ENCODE measurements at regions not wholly inside any gene's neighbourhood (a gene's known extent, or its start where the extent isn't known, plus 50 kb on each side); places are given as distances from the start of the nearest gene placed in this dataset.

DNA sequence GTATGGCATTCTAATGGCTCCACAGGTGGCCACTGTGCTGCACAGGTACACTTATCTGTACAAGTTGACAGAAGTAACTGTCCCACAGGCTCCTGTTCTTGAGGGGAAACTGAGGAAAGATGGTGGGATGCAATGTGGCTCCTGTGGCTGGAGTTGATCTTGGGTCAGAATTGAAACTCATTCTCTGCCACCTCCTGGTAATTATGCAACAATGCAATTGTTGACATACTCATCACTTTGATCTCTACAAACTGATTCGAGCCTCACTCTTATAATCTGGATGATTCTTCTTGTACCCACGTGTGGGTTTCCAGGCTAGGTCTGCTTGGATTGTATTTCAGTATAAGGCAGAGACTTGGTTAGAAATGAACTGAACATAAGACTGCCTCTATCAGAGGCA is 148.8 kb downstream of the CCNG2 start:
- no peak overlapping the region for H3K27ac ChIP-seq (ENCODE audit: low read depth in 1 of 2, low read length in 1 of 2)
- TF ChIP-seq, protein P1, sequence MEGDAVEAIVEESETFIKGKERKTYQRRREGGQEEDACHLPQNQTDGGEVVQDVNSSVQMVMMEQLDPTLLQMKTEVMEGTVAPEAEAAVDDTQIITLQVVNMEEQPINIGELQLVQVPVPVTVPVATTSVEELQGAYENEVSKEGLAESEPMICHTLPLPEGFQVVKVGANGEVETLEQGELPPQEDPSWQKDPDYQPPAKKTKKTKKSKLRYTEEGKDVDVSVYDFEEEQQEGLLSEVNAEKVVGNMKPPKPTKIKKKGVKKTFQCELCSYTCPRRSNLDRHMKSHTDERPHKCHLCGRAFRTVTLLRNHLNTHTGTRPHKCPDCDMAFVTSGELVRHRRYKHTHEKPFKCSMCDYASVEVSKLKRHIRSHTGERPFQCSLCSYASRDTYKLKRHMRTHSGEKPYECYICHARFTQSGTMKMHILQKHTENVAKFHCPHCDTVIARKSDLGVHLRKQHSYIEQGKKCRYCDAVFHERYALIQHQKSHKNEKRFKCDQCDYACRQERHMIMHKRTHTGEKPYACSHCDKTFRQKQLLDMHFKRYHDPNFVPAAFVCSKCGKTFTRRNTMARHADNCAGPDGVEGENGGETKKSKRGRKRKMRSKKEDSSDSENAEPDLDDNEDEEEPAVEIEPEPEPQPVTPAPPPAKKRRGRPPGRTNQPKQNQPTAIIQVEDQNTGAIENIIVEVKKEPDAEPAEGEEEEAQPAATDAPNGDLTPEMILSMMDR (IDR thresholded peaks at IDR 0.05; ENCODE audit: control extremely low read depth, extremely low read depth) = no peak

DNA sequence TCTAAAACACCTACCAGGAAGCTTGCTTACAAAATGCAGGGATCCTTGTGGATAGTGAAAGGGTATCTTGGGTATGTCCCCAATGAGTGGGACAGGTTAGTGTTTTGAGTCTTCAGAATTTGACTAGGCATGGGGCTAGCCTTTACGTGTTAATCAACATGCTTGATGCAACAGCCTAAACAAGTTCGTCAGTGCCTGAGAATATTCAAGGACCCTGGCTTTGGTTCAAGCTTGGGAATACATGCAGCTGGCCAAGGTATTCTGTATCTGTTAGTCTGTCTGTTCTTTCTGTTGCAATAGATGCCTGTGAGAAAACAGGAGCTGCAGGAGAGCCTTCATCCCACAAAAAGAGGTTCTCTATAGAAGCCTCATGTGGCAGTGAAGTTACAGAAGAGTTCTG is 149.5 kb downstream of the CCNG2 start:
- no peaks in the 10 kb centered on the region for H3K4me1 ChIP-seq (ENCODE audit: control insufficient read depth in 5 of 5, insufficient read depth in 5 of 5, low read length in 5 of 5)
- no peak for ATAC-seq (ENCODE audit: insufficient read depth, low FRiP score)
- H3K9ac ChIP-seq (ENCODE audit: insufficient read depth in 1 of 2, low read length in 2 of 2) = no peak overlapping the region
- WGBS, 2 donors = 72 to 81% methylated on average over 2 of the region's 2 CpGs
- DNase-seq = no peak
- TF ChIP-seq, protein P1 (IDR thresholded peaks at IDR 0.05; ENCODE audit: control extremely low read depth, extremely low read depth) = no peak
- no peak overlapping the region for H3K4me3 ChIP-seq
- no peak overlapping the region for H3K27ac ChIP-seq (ENCODE audit: low read depth in 1 of 2, low read length in 1 of 2)
- H3K36me3 ChIP-seq (ENCODE audit: control insufficient read depth in 4 of 4, insufficient read depth in 4 of 4, low read length in 4 of 4) = no peaks in the 10 kb centered on the region
- H3K9me3 ChIP-seq (ENCODE audit: control insufficient read depth in 4 of 4, insufficient read depth in 3 of 4, low read length in 3 of 4) = peaks cover 0 to 2% (median 0%) of the 10 kb centered on the region in 4 donors
- no peaks in the 10 kb centered on the region for H3K27me3 ChIP-seq (ENCODE audit: control insufficient read depth in 3 of 3, insufficient read depth in 3 of 3, low read length in 2 of 3)

More for the DNA sequence above, 148.8 kb downstream of the CCNG2 start:
- WGBS, 2 donors = 38 to 72% methylated on average over 2 of the region's 2 CpGs
- Histone ChIP-seq H3K36me3 (ENCODE audit: control insufficient read depth in 4 of 4, insufficient read depth in 4 of 4, low read length in 4 of 4) (no peaks in the 10 kb centered on the region), H3K9ac (ENCODE audit: insufficient read depth in 1 of 2, low read length in 2 of 2) (no peak overlapping the region), H3K4me3 (no peak overlapping the region), H3K4me1 (ENCODE audit: control insufficient read depth in 5 of 5, insufficient read depth in 5 of 5, low read length in 5 of 5) (peaks cover 0 to 3% (median 0%) of the 10 kb centered on the region in 5 donors), H3K9me3 (ENCODE audit: control insufficient read depth in 4 of 4, insufficient read depth in 3 of 4, low read length in 3 of 4) (peaks cover 0 to 2% (median 0%) of the 10 kb centered on the region in 4 donors), H3K27me3 (ENCODE audit: control insufficient read depth in 3 of 3, insufficient read depth in 3 of 3, low read length in 2 of 3) (no peaks in the 10 kb centered on the region)
- DNase-seq (no peak), ATAC-seq (ENCODE audit: insufficient read depth, low FRiP score) (no peak)

DNA sequence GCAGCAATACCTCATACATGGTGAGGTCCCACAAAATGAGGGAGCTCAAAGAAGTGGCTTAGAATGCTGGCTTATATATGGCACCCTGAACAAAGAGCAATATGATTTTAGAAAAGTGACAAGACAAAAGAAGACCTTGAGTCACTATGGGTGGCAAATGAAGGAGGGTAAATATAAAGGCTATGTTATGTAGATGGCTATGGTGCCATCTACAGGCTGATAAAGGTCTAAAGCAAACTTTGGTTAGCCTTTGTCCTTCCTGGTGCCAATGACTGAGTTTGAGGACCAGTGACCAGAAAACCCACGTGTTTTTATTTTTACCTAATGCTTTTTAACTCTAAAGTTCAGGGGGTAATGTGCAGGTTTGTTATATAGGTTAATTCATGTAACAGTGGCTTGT is 151.8 kb downstream of the CCNG2 start:
- Histone ChIP-seq H3K9ac (ENCODE audit: insufficient read depth in 1 of 2, low read length in 2 of 2) (no peak overlapping the region), H3K4me3 (no peak overlapping the region), H3K27ac (ENCODE audit: low read depth in 1 of 2, low read length in 1 of 2) (no peak overlapping the region), H3K9me3 (ENCODE audit: control insufficient read depth in 4 of 4, insufficient read depth in 3 of 4, low read length in 3 of 4) (peaks cover 0 to 2% (median 0%) of the 10 kb centered on the region in 4 donors), H3K36me3 (ENCODE audit: control insufficient read depth in 4 of 4, insufficient read depth in 4 of 4, low read length in 4 of 4) (no peaks in the 10 kb centered on the region), H3K27me3 (ENCODE audit: control insufficient read depth in 3 of 3, insufficient read depth in 3 of 3, low read length in 2 of 3) (no peaks in the 10 kb centered on the region), H3K4me1 (ENCODE audit: control insufficient read depth in 5 of 5, insufficient read depth in 5 of 5, low read length in 5 of 5) (no peaks in the 10 kb centered on the region)
- TF ChIP-seq, protein P1 (IDR thresholded peaks at IDR 0.05; ENCODE audit: control extremely low read depth, extremely low read depth) = no peak
- DNase-seq = peak in 2 of 3 donors; percentile 10 to 31
- 26 to 28% methylated on average over 1 of the region's 1 CpG for WGBS, 2 donors
- ATAC-seq (ENCODE audit: insufficient read depth, low FRiP score) = no peak

DNA sequence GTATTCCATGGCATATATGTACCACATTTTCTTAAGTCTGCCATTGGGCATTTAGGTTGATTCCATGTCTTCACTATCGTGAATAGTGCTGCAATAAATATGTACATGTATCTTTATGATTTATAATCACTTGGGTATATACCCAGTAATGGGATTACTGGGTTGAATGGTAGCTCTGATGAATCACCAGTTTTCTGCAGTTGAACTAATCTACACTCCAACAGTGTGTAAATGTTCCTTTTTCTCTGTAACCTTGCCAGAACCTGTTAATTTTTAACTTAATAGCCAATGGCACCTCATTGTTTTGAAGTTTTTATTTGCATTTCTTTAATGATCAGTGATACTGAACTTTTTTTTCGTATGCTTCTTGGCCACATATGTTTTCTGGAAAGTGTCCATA is 152.5 kb downstream of the CCNG2 start:
- no peaks in the 10 kb centered on the region for H3K36me3 ChIP-seq (ENCODE audit: control insufficient read depth in 4 of 4, insufficient read depth in 4 of 4, low read length in 4 of 4)
- no peaks in the 10 kb centered on the region for H3K4me1 ChIP-seq (ENCODE audit: control insufficient read depth in 5 of 5, insufficient read depth in 5 of 5, low read length in 5 of 5)
- DNase-seq (no peak), ATAC-seq (ENCODE audit: insufficient read depth, low FRiP score) (no peak)
- no peak overlapping the region for H3K27ac ChIP-seq (ENCODE audit: low read depth in 1 of 2, low read length in 1 of 2)
- H3K9ac ChIP-seq (ENCODE audit: insufficient read depth in 1 of 2, low read length in 2 of 2) = no peak overlapping the region
- H3K27me3 ChIP-seq (ENCODE audit: control insufficient read depth in 3 of 3, insufficient read depth in 3 of 3, low read length in 2 of 3) = no peaks in the 10 kb centered on the region
- TF ChIP-seq, protein P1 (IDR thresholded peaks at IDR 0.05; ENCODE audit: control extremely low read depth, extremely low read depth) = no peak
- 72 to 84% methylated on average over 2 of the region's 2 CpGs for WGBS, 2 donors
- H3K4me3 ChIP-seq = no peak overlapping the region
- peaks cover 0 to 2% (median 0%) of the 10 kb centered on the region in 4 donors for H3K9me3 ChIP-seq (ENCODE audit: control insufficient read depth in 4 of 4, insufficient read depth in 3 of 4, low read length in 3 of 4)
